ENCODE measurements at regions not wholly inside any gene's neighbourhood (a gene's known extent, or its start where the extent isn't known, plus 50 kb on each side); places are given as distances from the start of the nearest gene placed in this dataset.

DNA sequence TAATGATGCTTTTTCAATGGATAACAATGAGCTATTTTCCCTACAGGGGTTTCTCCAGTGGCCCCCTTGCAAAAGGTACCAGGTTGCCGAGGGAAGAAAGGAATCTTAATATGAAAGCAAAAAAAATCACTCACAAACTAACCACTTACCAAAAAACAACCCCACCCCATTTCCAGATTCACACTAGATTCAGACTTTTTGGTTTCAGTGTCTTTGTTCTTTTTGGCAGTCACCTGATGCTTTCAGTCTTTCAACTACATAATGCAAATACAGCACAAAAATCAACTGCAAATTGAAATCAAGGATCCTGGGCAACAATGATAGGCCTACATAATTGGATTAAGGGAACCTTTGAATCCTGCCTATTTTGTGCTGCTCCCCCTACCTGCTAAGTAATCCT lies 71.1 kb upstream of the RAP2B start:
- Mint-ChIP-seq H3K36me3 (ENCODE audit: unreplicated experiment) (no peaks in the 10 kb centered on the region), H3K9me3 (ENCODE audit: unreplicated experiment) (peaks cover 3% of the 10 kb centered on the region), H3K4me1 (ENCODE audit: low read depth, unreplicated experiment) (peaks cover 14% of the 10 kb centered on the region), H3K27ac (ENCODE audit: unreplicated experiment) (no peak overlapping the region), H3K27me3 (ENCODE audit: unreplicated experiment) (no peaks in the 10 kb centered on the region), H3K4me3 (ENCODE audit: unreplicated experiment) (no peak overlapping the region)
- no peak for TF ChIP-seq CTCF (IDR thresholded peaks at IDR 0.05; ENCODE audit: partially characterized antibody, unreplicated experiment)
- no peak for DNase-seq

DNA sequence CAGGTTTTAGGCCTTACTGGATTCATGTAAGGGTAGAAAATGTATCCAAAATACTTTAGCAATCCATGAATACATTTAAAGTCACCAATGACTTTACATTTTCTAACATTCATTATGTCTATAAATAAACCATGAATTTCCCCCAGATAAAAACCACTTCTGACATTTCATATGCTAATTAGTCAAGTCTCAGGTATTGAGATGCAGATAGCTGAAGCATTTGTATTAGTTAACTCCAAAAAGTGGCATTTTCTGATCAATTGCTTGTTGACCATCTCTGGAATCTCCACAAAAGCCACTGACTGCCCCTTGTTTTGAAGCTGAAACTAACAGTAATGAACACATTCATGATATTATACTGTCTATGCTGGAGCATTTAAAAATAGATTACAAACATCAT lies 68.4 kb upstream of the RAP2B start:
- H3K4me3 Mint-ChIP-seq (ENCODE audit: unreplicated experiment) = no peak overlapping the region
- no peak overlapping the region for H3K27ac Mint-ChIP-seq (ENCODE audit: unreplicated experiment)
- H3K9me3 Mint-ChIP-seq (ENCODE audit: unreplicated experiment) = no peaks in the 10 kb centered on the region
- DNase-seq = no peak
- no peak for TF ChIP-seq CTCF (IDR thresholded peaks at IDR 0.05; ENCODE audit: partially characterized antibody, unreplicated experiment)
- peaks cover 2% of the 10 kb centered on the region for H3K4me1 Mint-ChIP-seq (ENCODE audit: low read depth, unreplicated experiment)
- no peaks in the 10 kb centered on the region for H3K36me3 Mint-ChIP-seq (ENCODE audit: unreplicated experiment)
- no peaks in the 10 kb centered on the region for H3K27me3 Mint-ChIP-seq (ENCODE audit: unreplicated experiment)

DNA sequence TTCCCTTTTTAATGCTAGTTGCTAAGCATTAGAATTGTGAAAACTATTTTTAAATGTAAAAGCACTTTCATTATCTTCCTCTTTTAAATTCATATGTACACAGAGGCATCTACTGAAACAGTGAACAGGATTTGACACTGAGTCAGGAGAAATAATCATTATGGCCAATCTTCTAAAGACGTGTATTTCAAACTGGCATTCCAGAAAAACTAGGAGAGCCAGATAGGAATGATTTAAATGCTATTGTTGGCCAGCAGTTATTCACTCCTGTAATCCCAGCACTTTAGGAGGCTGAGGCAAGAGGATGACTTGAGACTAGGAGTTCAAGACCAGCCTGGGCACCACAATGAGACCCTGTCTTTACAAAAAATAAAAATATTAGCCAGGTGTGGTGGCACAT lies 67.6 kb upstream of the RAP2B start:
- no peak for TF ChIP-seq CTCF (IDR thresholded peaks at IDR 0.05; ENCODE audit: partially characterized antibody, unreplicated experiment)
- H3K9me3 Mint-ChIP-seq (ENCODE audit: unreplicated experiment) = no peaks in the 10 kb centered on the region
- no peak overlapping the region for H3K4me3 Mint-ChIP-seq (ENCODE audit: unreplicated experiment)
- no peak for DNase-seq
- no peak overlapping the region for H3K27ac Mint-ChIP-seq (ENCODE audit: unreplicated experiment)
- no peaks in the 10 kb centered on the region for H3K4me1 Mint-ChIP-seq (ENCODE audit: low read depth, unreplicated experiment)
- no peaks in the 10 kb centered on the region for H3K36me3 Mint-ChIP-seq (ENCODE audit: unreplicated experiment)
- no peaks in the 10 kb centered on the region for H3K27me3 Mint-ChIP-seq (ENCODE audit: unreplicated experiment)

DNA sequence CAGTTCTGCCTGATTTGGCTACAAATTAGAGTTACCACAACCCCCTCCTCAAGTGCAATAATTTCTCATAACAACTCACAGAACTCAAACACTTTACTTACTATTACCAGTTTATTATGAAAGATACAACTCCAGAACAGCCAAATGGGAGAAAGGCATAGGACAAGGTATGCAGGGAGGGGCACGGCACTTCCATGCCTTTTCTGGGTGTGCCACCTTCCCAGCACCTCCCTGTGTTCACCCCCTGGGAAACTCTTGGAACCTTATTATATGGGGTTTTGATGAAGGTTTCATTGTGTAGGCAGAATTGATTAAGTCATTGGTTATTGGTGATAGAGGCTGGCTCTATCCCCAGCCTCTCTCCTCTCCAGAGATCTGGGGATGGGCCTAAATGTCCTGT lies 66.6 kb upstream of the RAP2B start:
- Mint-ChIP-seq H3K27me3 (ENCODE audit: unreplicated experiment) (no peaks in the 10 kb centered on the region), H3K36me3 (ENCODE audit: unreplicated experiment) (no peaks in the 10 kb centered on the region), H3K4me1 (ENCODE audit: low read depth, unreplicated experiment) (no peaks in the 10 kb centered on the region), H3K9me3 (ENCODE audit: unreplicated experiment) (no peaks in the 10 kb centered on the region), H3K27ac (ENCODE audit: unreplicated experiment) (no peak overlapping the region), H3K4me3 (ENCODE audit: unreplicated experiment) (no peak overlapping the region)
- no peak for TF ChIP-seq CTCF (IDR thresholded peaks at IDR 0.05; ENCODE audit: partially characterized antibody, unreplicated experiment)
- no peak for DNase-seq

DNA sequence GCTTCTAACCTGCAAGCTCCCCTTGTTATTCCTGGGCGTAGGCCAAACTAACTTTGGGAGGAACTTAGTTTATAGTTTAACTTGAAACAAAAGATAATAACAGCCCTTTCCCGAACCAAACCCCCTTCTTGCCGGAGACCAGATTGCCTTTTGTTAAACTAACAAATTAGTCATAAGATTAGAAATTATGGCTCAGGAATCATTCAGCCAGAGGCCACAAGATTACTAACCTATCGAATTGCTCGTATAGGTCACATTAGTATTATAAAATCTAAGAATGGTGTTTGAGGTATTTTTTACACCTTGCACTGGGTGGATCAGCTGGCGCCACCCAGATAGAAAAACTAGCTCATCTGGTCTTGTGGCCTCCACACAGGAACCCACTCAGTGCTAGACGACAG lies 65.3 kb upstream of the RAP2B start:
- Mint-ChIP-seq H3K27ac (ENCODE audit: unreplicated experiment) (no peak overlapping the region), H3K9me3 (ENCODE audit: unreplicated experiment) (no peaks in the 10 kb centered on the region), H3K4me3 (ENCODE audit: unreplicated experiment) (no peak overlapping the region), H3K4me1 (ENCODE audit: low read depth, unreplicated experiment) (no peaks in the 10 kb centered on the region), H3K27me3 (ENCODE audit: unreplicated experiment) (no peaks in the 10 kb centered on the region), H3K36me3 (ENCODE audit: unreplicated experiment) (no peaks in the 10 kb centered on the region)
- no peak for DNase-seq
- TF ChIP-seq CTCF (IDR thresholded peaks at IDR 0.05; ENCODE audit: partially characterized antibody, unreplicated experiment) = no peak
